GM10248 (cell line): ENCODE measurements at regions not wholly inside any gene's neighbourhood (a gene's known extent, or its start where the extent isn't known, plus 50 kb on each side); places are given as distances from the start of the nearest gene placed in this dataset.

Experiments used
- CTCF ChIA-PET: fragments of 300-600 bp; sonication (Branson Sonifier 250); formaldehyde crosslinking; extraction: SDS; loops from one replicate; lab custom pipeline; 2021; ENCODE audit warnings: antibody characterized with exemption; lab: Yijun Ruan, JAX
- POLR2A ChIA-PET: fragments of 350-650 bp; sonication (Branson Sonifier 250); formaldehyde crosslinking; extraction: SDS; loops from one replicate; lab custom pipeline; 2020; ENCODE audit warnings: antibody characterized with exemption; lab: Yijun Ruan, JAX
- DNase-seq: peaks from one replicate; pipeline ENCODE4 v3.0.0; 2012; ENCODE audit errors: extremely low spot score
- CTCF ChIP-seq: IDR thresholded peaks from 2 replicates; pipeline ENCODE4 v1.5.1; 2012; ENCODE audit warnings: mild to moderate bottlenecking, low read depth; ENCODE audit errors: extremely low read depth, missing control alignments, control extremely low read depth

- no peak for DNase-seq
- ChIA-PET CTCF (no interaction called here), POLR2A (no interaction called here)
- TF ChIP-seq CTCF = no peak
These were observed 297.2 kb upstream of the CRBN start for GRCh38 chr3:3476669-3477068.

- no peak for DNase-seq
- TF ChIP-seq CTCF = no peak
- POLR2A ChIA-PET = no interaction called here
- CTCF ChIA-PET = interaction anchor here (1.2 to 3.4 kb wide), 2 partner anchors 16 to 17 kb away, joined by 3 to 11 read pairs; no protein-coding TSS in a partner anchor
These were observed 289.1 kb upstream of the CRBN start for GRCh38 chr3:3468596-3468995.

DNA sequence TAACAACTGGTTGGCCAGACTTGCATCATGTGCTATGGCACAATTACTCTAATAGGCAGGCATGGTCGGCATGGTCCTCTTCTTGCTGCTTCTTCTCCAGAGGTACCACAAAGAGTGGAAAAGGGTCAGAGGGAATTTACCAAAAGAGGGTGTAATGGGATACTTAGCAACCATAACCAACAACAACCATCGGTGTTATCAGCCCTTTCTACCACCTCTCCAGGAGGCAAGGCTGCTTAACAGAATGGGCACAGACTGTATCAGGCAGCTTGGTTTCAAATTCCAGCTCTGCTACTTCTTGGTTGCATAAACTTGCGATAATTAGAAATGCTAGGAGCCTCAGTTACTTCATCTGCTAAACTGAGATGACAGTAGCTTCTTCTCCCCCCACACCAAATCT lies 284.6 kb upstream of the CRBN start:
- ChIA-PET POLR2A (no interaction called here), CTCF (no interaction called here)
- TF ChIP-seq CTCF = no peak
- no peak for DNase-seq

DNA sequence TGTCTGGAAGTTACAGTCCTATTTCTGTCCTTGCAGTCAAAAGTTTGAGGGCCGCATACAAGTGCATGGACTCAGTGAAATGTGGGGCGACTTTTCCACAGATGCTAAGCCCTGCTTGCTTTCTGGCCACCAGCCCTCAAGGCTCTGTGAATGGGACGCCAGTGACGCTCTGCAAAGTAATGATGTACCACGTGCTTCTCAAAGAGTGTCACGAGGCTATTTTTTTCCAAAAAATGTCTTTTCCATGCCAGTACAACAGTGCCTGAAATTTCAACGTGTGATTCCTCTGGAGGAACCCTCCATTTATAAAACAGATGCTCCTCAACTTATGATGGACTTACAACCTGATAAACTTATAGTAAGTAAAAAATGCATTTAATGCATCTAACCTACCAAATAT lies 281.8 kb upstream of the CRBN start:
- no peak for TF ChIP-seq CTCF
- DNase-seq = no peak
- ChIA-PET CTCF (interaction anchor here (1.5 kb wide), 1 partner anchor 13 kb away, joined by 3 read pairs; no protein-coding TSS in a partner anchor), POLR2A (no interaction called here)

DNA sequence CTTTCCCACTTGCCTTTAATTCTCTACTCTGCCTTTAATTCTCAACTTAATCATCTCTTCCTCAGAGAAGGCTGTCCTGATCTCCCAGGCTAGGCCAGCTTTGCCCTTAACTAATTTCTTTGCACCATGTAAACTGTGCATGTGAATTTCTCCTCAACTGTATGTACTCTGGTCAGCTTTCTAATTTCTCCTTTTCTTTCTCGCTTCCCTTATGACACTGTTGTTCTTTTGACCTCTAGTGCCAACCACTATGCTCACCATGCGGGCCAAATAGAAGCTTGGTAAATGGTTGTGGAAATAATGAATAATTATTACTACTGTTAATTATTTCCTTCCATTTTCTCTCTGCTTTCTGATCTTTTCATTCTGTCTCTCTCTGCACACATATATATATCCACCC lies 269.0 kb upstream of the CRBN start:
- POLR2A ChIA-PET = no interaction called here
- CTCF ChIA-PET = no interaction called here
- DNase-seq = no peak

GRCh38 chr3:3447641-3448040 lies 268.1 kb upstream of the CRBN start:
- no peak for DNase-seq
- ChIA-PET CTCF (no interaction called here), POLR2A (no interaction called here)
- TF ChIP-seq CTCF = no peak

More for the DNA sequence above, 269.0 kb upstream of the CRBN start:
- no peak for TF ChIP-seq CTCF

- ChIA-PET POLR2A (no interaction called here), CTCF (no interaction called here)
- TF ChIP-seq CTCF = no peak
- DNase-seq = no peak
These were observed 266.8 kb upstream of the CRBN start for GRCh38 chr3:3446251-3446650.
